CD4-positive, alpha-beta T cell (primary cell): ENCODE measurements at regions not wholly inside any gene's neighbourhood (a gene's known extent, or its start where the extent isn't known, plus 50 kb on each side); places are given as distances from the start of the nearest gene placed in this dataset.

Experiments used
- ATAC-seq: fragments of 200-7000 bp; cut with Tn5 transposase; one replicate; pipeline ENCODE4 v1.10.0; 2022; ENCODE audit warnings: mild to moderate bottlenecking; ENCODE audit not compliant: poor library complexity
- CTCF ChIA-PET: fragments of 350-600 bp; sonication (Branson Sonifier 250); formaldehyde crosslinking; loops from one replicate; lab custom pipeline; 2021; ENCODE audit warnings: antibody characterized with exemption, inconsistent platforms; lab: Charles Lee
- POLR2A ChIA-PET: fragments of 350-600 bp; sonication (Branson Sonifier 250); formaldehyde crosslinking; loops from one replicate; lab custom pipeline; 2021; ENCODE audit warnings: antibody characterized with exemption, inconsistent platforms; lab: Charles Lee
- DNase-seq, 14 experiments: peaks; one replicate each; pipeline ENCODE4 v3.0.0-alpha.2; 2013 to 2020; ENCODE audit warnings: mixed read lengths in 2 of 14
- H3K27ac ChIP-seq, 2 donors: one replicate each; pipeline versions ENCODE4 v1.5.1 to v1.7.0; 2013; ENCODE audit warnings: low read length in 2 of 2, low read depth in 1 of 2, mild to moderate bottlenecking in 1 of 2
- H3K27me3 ChIP-seq, 2 experiments: 1 replicate in 1 of 2; 2 replicates in 1 of 2; pipeline versions ENCODE4 v1.6.1 to v1.7.0; 2013; ENCODE audit warnings: low read length in 2 of 2, control low read depth in 1 of 2, mild to moderate bottlenecking in 1 of 2, moderate library complexity in 1 of 2; ENCODE audit not compliant: insufficient read depth in 2 of 2, control insufficient read depth in 1 of 2
- H3K36me3 ChIP-seq: one replicate; pipeline ENCODE4 v1.6.1; 2013; ENCODE audit warnings: low read length, control low read depth; ENCODE audit not compliant: insufficient read depth
- H3K4me1 ChIP-seq: one replicate; pipeline ENCODE4 v1.6.1; 2013; ENCODE audit warnings: low read length, control low read depth; ENCODE audit not compliant: insufficient read depth
- H3K4me3 ChIP-seq: one replicate; pipeline ENCODE4 v1.5.1; 2013; ENCODE audit warnings: mild to moderate bottlenecking, low read length, moderate library complexity
- H3K9me3 ChIP-seq, 2 experiments: 1 replicate in 1 of 2; 2 replicates in 1 of 2; pipeline versions ENCODE4 v1.6.1 to v1.7.0; 2013; ENCODE audit warnings: low read length in 2 of 2, mild to moderate bottlenecking in 2 of 2, control low read depth in 1 of 2, moderate library complexity in 1 of 2; ENCODE audit not compliant: control insufficient read depth in 1 of 2, insufficient read depth in 1 of 2
- H3K27ac Mint-ChIP-seq: one replicate; pipeline ENCODE4 v1.8.0; 2020; ENCODE audit warnings: mixed read lengths
- H3K27me3 Mint-ChIP-seq: one replicate; pipeline ENCODE4 v1.8.0; 2021; ENCODE audit warnings: mixed read lengths
- H3K36me3 Mint-ChIP-seq: one replicate; pipeline ENCODE4 v1.8.0; 2021; ENCODE audit warnings: low read depth, mixed read lengths
- H3K4me1 Mint-ChIP-seq: one replicate; pipeline ENCODE4 v1.8.0; 2021; ENCODE audit warnings: low read depth, mixed read lengths
- H3K4me3 Mint-ChIP-seq: one replicate; pipeline ENCODE4 v1.8.0; 2020; ENCODE audit warnings: mild to moderate bottlenecking, mixed read lengths
- H3K9me3 Mint-ChIP-seq: one replicate; pipeline ENCODE4 v1.8.0; 2020; ENCODE audit warnings: mixed read lengths
- CTCF ChIP-seq: fragments of 200-600 bp; IDR thresholded peaks from one replicate; pipeline ENCODE4 v1.8.0; 2022; ENCODE audit warnings: antibody characterized with exemption, mild to moderate bottlenecking
- intact Hi-C, 2 experiments: fragments of 100-400 bp; cut with DNase I in 1 of 2; cut with micrococcal nuclease in 1 of 2; formaldehyde crosslinking; loops; one replicate each; pipeline versions ENCODE4 v1.15.1 to v1.9.0; 2023 to 2025; cut with DNase I, micrococcal nuclease

DNA sequence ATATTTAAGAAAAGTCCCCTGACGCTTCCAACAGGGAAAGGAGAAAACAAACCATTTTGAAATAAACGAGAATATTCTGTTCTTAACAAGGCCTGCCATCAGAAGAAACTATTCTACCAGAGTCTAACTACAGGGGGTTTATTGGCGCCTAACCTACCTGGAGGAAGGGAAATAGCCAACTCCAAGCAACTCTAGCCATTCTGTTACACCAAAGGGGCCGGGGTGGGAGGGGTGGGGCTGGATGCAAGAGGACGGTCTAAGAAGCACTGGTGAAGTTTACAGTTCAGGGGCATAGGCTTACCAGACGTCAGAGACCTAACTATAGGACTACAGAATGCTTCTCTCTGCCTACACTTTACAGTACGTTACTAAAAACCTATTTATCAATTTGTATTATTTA is 60.5 kb upstream of the GALNT5 start:
- Histone ChIP-seq H3K27ac (no peak overlapping the region), H3K27me3 (no peaks in the 10 kb centered on the region), H3K36me3 (no peaks in the 10 kb centered on the region), H3K4me3 (no peak overlapping the region), H3K4me1 (no peaks in the 10 kb centered on the region), H3K9me3 (no peaks in the 10 kb centered on the region)
- H3K9me3 Mint-ChIP-seq: no peaks in the 10 kb centered on the region
- H3K27ac Mint-ChIP-seq: no peak overlapping the region
- POLR2A ChIA-PET: no interaction called here
- CTCF ChIA-PET: no interaction called here
- no peaks in the 10 kb centered on the region for H3K4me1 Mint-ChIP-seq
- ATAC-seq (no peak), DNase-seq (no peak)
- H3K36me3 Mint-ChIP-seq: no peaks in the 10 kb centered on the region
- no peaks in the 10 kb centered on the region for H3K27me3 Mint-ChIP-seq
- no peak overlapping the region for H3K4me3 Mint-ChIP-seq
- TF ChIP-seq CTCF: no peak
- intact Hi-C loops: no loop called here

DNA sequence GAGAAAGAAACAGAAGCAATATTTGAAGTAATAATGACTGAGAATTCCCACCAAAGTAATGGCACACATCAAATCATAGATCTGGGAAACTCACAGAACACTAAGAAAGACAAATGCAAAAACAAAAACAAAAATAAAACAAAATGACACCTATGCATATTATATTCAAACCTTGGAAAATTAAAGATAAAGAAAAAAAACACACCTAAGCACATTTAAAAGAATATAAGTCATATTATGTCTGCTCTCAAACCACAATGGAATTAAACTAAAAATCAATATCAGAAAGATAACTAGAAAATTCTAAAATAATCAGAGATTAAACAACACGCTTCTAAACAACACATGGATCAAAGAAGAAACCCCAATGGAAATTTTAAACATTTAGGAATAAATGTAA is 59.7 kb upstream of the GALNT5 start:
- Mint-ChIP-seq H3K36me3 (no peaks in the 10 kb centered on the region), H3K9me3 (no peaks in the 10 kb centered on the region), H3K27me3 (no peaks in the 10 kb centered on the region), H3K27ac (no peak overlapping the region), H3K4me1 (no peaks in the 10 kb centered on the region), H3K4me3 (no peak overlapping the region)
- Histone ChIP-seq H3K27me3 (no peaks in the 10 kb centered on the region), H3K4me3 (no peak overlapping the region), H3K9me3 (no peaks in the 10 kb centered on the region), H3K27ac (no peak overlapping the region), H3K4me1 (no peaks in the 10 kb centered on the region), H3K36me3 (no peaks in the 10 kb centered on the region)
- TF ChIP-seq CTCF: no peak
- ATAC-seq: no peak
- intact Hi-C loops: no loop called here
- DNase-seq: no peak
- CTCF ChIA-PET: no interaction called here
- POLR2A ChIA-PET: no interaction called here

DNA sequence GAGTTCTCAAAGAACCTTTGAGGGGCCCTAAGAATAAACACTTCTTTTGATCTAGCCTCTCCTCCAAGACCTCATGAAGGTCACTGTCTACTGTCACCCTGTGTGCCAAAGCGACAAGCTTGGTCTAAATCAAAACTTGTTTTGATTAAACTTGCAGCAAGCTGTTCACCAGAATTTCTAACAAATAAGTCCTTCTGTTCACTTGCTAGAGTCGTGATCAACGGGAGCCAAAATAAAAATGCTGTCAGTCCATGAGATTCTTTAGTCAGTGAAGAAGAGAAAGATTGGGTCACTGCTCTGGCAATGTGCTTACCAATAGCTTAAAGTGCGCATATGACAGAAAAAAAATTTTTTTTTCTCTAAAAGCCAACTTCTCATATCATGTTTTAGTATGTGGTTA is 53.9 kb upstream of the GALNT5 start:
- DNase-seq (no peak), ATAC-seq (no peak)
- POLR2A ChIA-PET: no interaction called here
- Histone ChIP-seq H3K4me1 (no peaks in the 10 kb centered on the region), H3K9me3 (no peaks in the 10 kb centered on the region), H3K36me3 (no peaks in the 10 kb centered on the region), H3K27me3 (no peaks in the 10 kb centered on the region), H3K4me3 (no peak overlapping the region), H3K27ac (no peak overlapping the region)
- Mint-ChIP-seq H3K36me3 (no peaks in the 10 kb centered on the region), H3K4me3 (no peak overlapping the region), H3K9me3 (no peaks in the 10 kb centered on the region), H3K4me1 (no peaks in the 10 kb centered on the region), H3K27ac (no peak overlapping the region), H3K27me3 (no peaks in the 10 kb centered on the region)
- CTCF ChIA-PET: no interaction called here
- intact Hi-C loops: no loop called here
- TF ChIP-seq CTCF: no peak
